Inflammatory macrophage treated with lipopolysaccharide for 1 hour (primary cell): ENCODE measurements at regions not wholly inside any gene's neighbourhood (a gene's known extent, or its start where the extent isn't known, plus 50 kb on each side); places are given as distances from the start of the nearest gene placed in this dataset.
"Not testable (repeated sequence)": the region's sequence is repeated elsewhere in the genome, so short reads cannot be mapped to it uniquely, and the experiment has no call there.

Experiments used
- DNase-seq, 2 donors: peaks; one replicate each; pipeline ENCODE4 v3.0.0-alpha.2; 2020 to 2022

- no peak for DNase-seq
These were observed 90.7 kb upstream of the TNP1 start for GRCh38 chr2:216950547-216950946.

- DNase-seq: no peak
These were observed 90.0 kb upstream of the TNP1 start for GRCh38 chr2:216949700-216950413.

GRCh38 chr2:216947055-216947454, 87.2 kb upstream of the TNP1 start:
- DNase-seq: no peak

- DNase-seq: no peak
These were observed 84.9 kb upstream of the TNP1 start for GRCh38 chr2:216944733-216945132.

- no peak for DNase-seq
These were observed 83.2 kb upstream of the TNP1 start for GRCh38 chr2:216943109-216943508.

- no peak for DNase-seq
These were observed 82.6 kb upstream of the TNP1 start for GRCh38 chr2:216942465-216942864.

GRCh38 chr2:216942016-216942415, 82.2 kb upstream of the TNP1 start:
- no peak for DNase-seq

GRCh38 chr2:216936954-216937357, 77.1 kb upstream of the TNP1 start:
- no peak for DNase-seq

GRCh38 chr2:216934623-216935022, 74.8 kb upstream of the TNP1 start:
- DNase-seq: no peak

- no peak for DNase-seq
These were observed 74.3 kb upstream of the TNP1 start for GRCh38 chr2:216934151-216934550.

GRCh38 chr2:216932863-216933548, 73.1 kb upstream of the TNP1 start:
- no peak for DNase-seq

- no peak for DNase-seq
These were observed 72.4 kb upstream of the TNP1 start for GRCh38 chr2:216932113-216932862.

- no peak for DNase-seq
These were observed 70.9 kb upstream of the TNP1 start for GRCh38 chr2:216930716-216931115.

- DNase-seq: not testable (repeated sequence)
These were observed 69.5 kb upstream of the TNP1 start for GRCh38 chr2:216929338-216929737.

- DNase-seq: no peak
These were observed 67.3 kb upstream of the TNP1 start for GRCh38 chr2:216927163-216927562.

- DNase-seq: no peak
These were observed 65.9 kb upstream of the TNP1 start for GRCh38 chr2:216925636-216926366.

GRCh38 chr2:216925006-216925405, 65.1 kb upstream of the TNP1 start:
- DNase-seq: no peak

GRCh38 chr2:216923706-216924105, 63.8 kb upstream of the TNP1 start:
- no peak for DNase-seq

- no peak for DNase-seq
These were observed 62.4 kb upstream of the TNP1 start for GRCh38 chr2:216922175-216922780.

- DNase-seq: no peak
These were observed 61.1 kb upstream of the TNP1 start for GRCh38 chr2:216920937-216921456.

GRCh38 chr2:216920143-216920876, 60.4 kb upstream of the TNP1 start:
- no peak for DNase-seq
